Activated naive CD4-positive, alpha-beta T cell treated with anti-CD3 and anti-CD28 coated beads, Interleukin-2, amount 50 U/mL, for 72 hours (primary cell): ENCODE measurements at regions not wholly inside any gene's neighbourhood (a gene's known extent, or its start where the extent isn't known, plus 50 kb on each side); places are given as distances from the start of the nearest gene placed in this dataset.

ENCODE experiments used
- ATAC-seq, 2 donors: fragments of 150-1000 bp; cut with Tn5 transposase; 2 replicates each; pipeline ENCODE4 v1.10.0; 2021; ENCODE audit warnings: mild to moderate bottlenecking in 2 of 2, moderate library complexity in 2 of 2
- DNase-seq, 2 donors: peaks; one replicate each; pipeline ENCODE4 v3.0.0; 2021 to 2022; ENCODE audit warnings: low spot score in 2 of 2
- H3K27ac Mint-ChIP-seq, 2 donors: one replicate each; pipeline ENCODE4 v1.8.0; 2022; ENCODE audit warnings: mild to moderate bottlenecking in 2 of 2, mixed read lengths in 2 of 2
- H3K36me3 Mint-ChIP-seq, 2 donors: one replicate each; pipeline ENCODE4 v1.8.0; 2022; ENCODE audit warnings: mixed read lengths in 2 of 2
- H3K9me3 Mint-ChIP-seq, 2 donors: one replicate each; pipeline ENCODE4 v1.8.0; 2022; ENCODE audit warnings: mixed read lengths in 2 of 2

- Mint-ChIP-seq H3K9me3 (peaks cover 12 to 13% of the 10 kb centered on the region in 2 donors), H3K36me3 (peaks cover 20 to 27% of the 10 kb centered on the region in 2 donors), H3K27ac (no peak overlapping the region)
- DNase-seq (no peak), ATAC-seq (no peak)
These were observed 145.7 kb upstream of the ERCC6L2 start for GRCh38 chr9:95729669-95730368.

GRCh38 chr9:95729046-95729445 is 146.4 kb upstream of the ERCC6L2 start:
- ATAC-seq (no peak), DNase-seq (no peak)
- H3K27ac Mint-ChIP-seq = no peak overlapping the region
- peaks cover 20 to 27% of the 10 kb centered on the region in 2 donors for H3K36me3 Mint-ChIP-seq
- H3K9me3 Mint-ChIP-seq = peaks cover 12 to 13% of the 10 kb centered on the region in 2 donors

- peaks cover 12 to 13% of the 10 kb centered on the region in 2 donors for H3K9me3 Mint-ChIP-seq
- H3K36me3 Mint-ChIP-seq = peaks cover 20 to 27% of the 10 kb centered on the region in 2 donors
- no peak overlapping the region for H3K27ac Mint-ChIP-seq
- DNase-seq (no peak), ATAC-seq (no peak)
These were observed 147.5 kb upstream of the ERCC6L2 start for GRCh38 chr9:95727947-95728520.

DNA sequence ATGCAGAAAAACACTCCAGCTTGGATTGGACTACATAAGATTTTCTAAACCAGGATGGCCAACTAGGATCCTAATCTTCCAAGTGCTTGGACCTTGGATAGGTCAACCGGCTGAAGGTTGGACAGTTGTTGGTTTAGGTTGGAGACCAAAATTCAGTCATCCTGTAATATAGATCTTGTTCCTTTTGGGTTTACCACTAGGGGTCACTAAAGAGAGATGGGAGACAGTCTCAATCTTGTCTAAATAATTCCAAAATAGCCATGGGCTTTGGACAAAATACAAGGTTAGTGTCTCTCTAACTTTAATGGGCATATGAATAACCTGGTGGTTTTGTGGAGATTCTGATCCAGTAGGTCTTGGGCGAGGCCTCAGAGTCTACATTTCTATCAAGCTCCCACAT is 148.7 kb upstream of the ERCC6L2 start:
- ATAC-seq = no peak
- no peak overlapping the region for H3K27ac Mint-ChIP-seq
- no peak for DNase-seq
- peaks cover 20 to 36% of the 10 kb centered on the region in 2 donors for H3K36me3 Mint-ChIP-seq
- H3K9me3 Mint-ChIP-seq = peaks cover 12 to 17% of the 10 kb centered on the region in 2 donors

DNA sequence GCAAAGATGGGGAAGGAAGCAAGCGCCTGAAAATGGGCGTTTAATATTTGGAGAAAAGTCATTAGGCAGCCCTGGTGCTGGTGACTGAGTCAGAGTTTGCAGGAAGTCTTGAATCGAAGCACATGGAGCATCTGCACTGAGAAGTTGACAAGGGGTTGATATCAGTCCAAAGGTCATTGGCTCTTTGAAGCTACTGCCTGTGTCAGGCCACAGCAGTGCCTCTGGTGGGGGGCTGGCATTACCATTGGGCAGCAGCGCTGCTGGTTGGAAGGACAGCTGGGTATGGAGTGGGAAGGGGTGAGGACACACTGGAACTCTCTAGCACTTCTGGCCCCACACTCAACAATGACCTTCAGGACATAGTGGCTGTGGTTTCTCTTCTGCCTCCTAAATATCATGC is 150.4 kb upstream of the ERCC6L2 start:
- ATAC-seq (peak; percentile 26 to 31), DNase-seq (peak in 1 of 2 donors; percentile 56)
- H3K36me3 Mint-ChIP-seq = peaks cover 16 to 36% of the 10 kb centered on the region in 2 donors
- H3K9me3 Mint-ChIP-seq = peaks cover 12 to 17% of the 10 kb centered on the region in 2 donors
- H3K27ac Mint-ChIP-seq = peak overlapping the region; percentile 63 to 82

DNA sequence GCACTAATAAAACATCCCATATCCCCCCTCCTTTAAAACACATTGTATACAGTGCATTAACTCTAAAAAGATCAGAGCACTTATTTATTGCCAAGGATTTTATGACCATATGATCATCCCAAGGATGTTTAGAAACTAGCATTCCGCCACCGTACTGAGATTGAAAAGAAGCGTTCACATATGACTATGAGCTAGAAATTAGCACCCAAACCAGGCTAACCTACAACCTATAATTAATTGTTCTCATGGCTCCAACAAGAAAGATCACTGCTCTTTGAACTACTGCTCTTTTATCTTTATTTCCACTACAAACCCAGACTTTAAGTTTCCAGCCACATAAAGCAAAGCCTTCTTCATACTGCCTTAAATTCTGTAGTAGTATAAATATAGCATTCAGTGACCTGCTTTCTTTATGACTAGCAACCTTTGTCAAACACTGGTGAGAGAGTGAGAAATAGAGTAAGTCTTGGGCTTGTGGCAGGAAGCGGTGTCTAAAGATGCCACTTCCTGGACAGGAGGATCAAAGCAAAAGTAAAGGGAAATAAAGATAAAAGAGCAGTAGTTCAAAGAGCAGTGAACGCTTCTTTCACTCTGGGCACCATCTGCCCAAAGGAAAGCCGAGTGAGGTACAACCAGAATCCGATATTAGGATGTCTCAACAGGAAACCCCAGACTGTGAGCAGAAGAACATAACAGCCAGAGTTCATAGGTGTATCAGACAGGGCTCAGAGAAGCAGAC is 151.1 kb upstream of the ERCC6L2 start:
- H3K36me3 Mint-ChIP-seq = peaks cover 16 to 31% of the 10 kb centered on the region in 2 donors
- ATAC-seq (peak; percentile 89 to 95), DNase-seq (peak; percentile 56 to 77)
- peaks cover 12 to 18% of the 10 kb centered on the region in 2 donors for H3K9me3 Mint-ChIP-seq
- peak overlapping the region; percentile 63 to 82 for H3K27ac Mint-ChIP-seq

DNA sequence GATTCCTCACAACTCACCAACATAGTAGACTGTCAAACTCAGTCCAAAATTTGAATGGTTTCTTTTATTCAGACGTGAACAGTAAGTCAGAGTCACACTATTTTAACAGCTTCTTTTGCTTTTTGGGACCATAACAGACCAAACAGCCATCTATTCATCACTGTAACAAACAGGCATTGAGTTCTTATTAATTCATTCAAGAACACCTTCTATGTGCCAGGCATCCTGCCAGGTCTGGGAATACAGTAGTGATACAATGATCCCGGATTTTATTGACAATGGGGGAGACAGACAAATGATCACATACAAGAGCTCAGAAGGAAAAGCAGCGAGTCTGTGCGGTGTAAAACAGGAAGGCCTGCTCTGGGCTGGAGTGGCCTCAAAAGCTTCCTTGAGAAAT is 153.3 kb upstream of the ERCC6L2 start:
- no peak for DNase-seq
- H3K36me3 Mint-ChIP-seq = peaks cover 21 to 29% of the 10 kb centered on the region in 2 donors
- peaks cover 15 to 35% of the 10 kb centered on the region in 2 donors for H3K9me3 Mint-ChIP-seq
- no peak for ATAC-seq
- H3K27ac Mint-ChIP-seq = no peak overlapping the region

GRCh38 chr9:95721061-95721531 is 154.4 kb upstream of the ERCC6L2 start:
- no peak overlapping the region for H3K27ac Mint-ChIP-seq
- DNase-seq = no peak
- ATAC-seq = no peak
- H3K36me3 Mint-ChIP-seq = peaks cover 20 to 32% of the 10 kb centered on the region in 2 donors
- peaks cover 16 to 40% of the 10 kb centered on the region in 2 donors for H3K9me3 Mint-ChIP-seq

- Mint-ChIP-seq H3K9me3 (peaks cover 12 to 38% of the 10 kb centered on the region in 2 donors), H3K27ac (no peak overlapping the region), H3K36me3 (peaks cover 16 to 32% of the 10 kb centered on the region in 2 donors)
- DNase-seq = no peak
- ATAC-seq = no peak
These were observed 155.0 kb upstream of the ERCC6L2 start for GRCh38 chr9:95720496-95720895.

- Mint-ChIP-seq H3K27ac (no peak overlapping the region), H3K36me3 (peaks cover 16 to 32% of the 10 kb centered on the region in 2 donors)
- DNase-seq = no peak
These were observed 156.1 kb upstream of the ERCC6L2 start for GRCh38 chr9:95719354-95719753.

GRCh38 chr9:95718263-95718662 is 157.2 kb upstream of the ERCC6L2 start:
- no peak for ATAC-seq
- peaks cover 12 to 38% of the 10 kb centered on the region in 2 donors for H3K9me3 Mint-ChIP-seq
- no peak for DNase-seq
- H3K27ac Mint-ChIP-seq = no peak overlapping the region
- H3K36me3 Mint-ChIP-seq = peaks cover 16 to 32% of the 10 kb centered on the region in 2 donors

More at GRCh38 chr9:95719354-95719753, 156.1 kb upstream of the ERCC6L2 start:
- H3K9me3 Mint-ChIP-seq = peaks cover 12 to 38% of the 10 kb centered on the region in 2 donors
- ATAC-seq = no peak

GRCh38 chr9:95715868-95716435 is 159.5 kb upstream of the ERCC6L2 start:
- DNase-seq (no peak), ATAC-seq (no peak)
- Mint-ChIP-seq H3K36me3 (peaks cover 16 to 23% of the 10 kb centered on the region in 2 donors), H3K9me3 (peaks cover 12 to 30% of the 10 kb centered on the region in 2 donors), H3K27ac (no peak overlapping the region)

- Mint-ChIP-seq H3K9me3 (peaks cover 9% of the 10 kb centered on the region in 2 donors), H3K36me3 (peaks cover 3% of the 10 kb centered on the region in 2 donors), H3K27ac (no peak overlapping the region)
- no peak for ATAC-seq
- DNase-seq = no peak
These were observed 165.0 kb upstream of the ERCC6L2 start for GRCh38 chr9:95710446-95710845.

DNA sequence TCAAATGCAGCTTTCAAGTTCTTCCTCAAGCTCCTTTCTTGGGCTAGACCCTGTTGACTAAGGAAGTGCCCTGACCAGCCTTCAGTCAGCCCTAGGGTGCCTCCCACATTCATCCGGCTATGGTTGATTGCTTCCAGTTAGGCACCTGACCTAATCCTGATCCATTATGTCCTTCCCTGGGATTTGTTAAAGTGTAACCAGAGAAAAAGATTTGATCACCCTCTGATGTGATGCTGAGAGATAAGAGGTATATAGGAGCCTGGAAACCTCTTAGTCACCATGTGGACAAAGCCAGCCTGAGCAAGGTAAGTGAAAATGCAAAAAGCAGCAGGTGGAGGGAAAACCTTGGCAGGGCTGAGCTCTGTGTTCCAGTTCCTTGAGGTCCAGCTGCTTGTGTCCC is 178.8 kb upstream of the ERCC6L2 start:
- ATAC-seq = no peak

DNA sequence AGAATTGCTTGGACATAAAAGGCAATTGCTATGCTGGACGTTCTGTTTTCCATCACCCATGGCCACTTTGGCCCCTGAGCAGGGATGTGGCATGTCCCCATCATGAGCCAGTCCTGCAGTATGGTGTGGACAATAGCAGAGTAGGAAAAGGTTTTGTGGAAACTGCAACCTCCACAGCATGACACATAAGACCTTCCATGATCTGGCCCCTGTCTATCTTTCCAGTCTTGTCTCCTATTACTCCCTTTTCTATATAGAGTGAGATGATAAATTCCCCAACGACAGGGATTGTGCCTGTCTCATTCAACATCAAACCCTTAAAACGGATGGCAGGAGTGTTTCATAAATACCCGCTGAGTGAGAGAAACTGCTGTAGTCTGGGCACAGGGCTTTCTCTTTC is 174.7 kb upstream of the PTCH1 start:
- Mint-ChIP-seq H3K36me3 (peaks cover 0 to under 1% of the 10 kb centered on the region in 2 donors), H3K9me3 (peaks cover 0 to 14% of the 10 kb centered on the region in 2 donors), H3K27ac (no peak overlapping the region)
- DNase-seq (no peak), ATAC-seq (no peak)

More for the DNA sequence above, 178.8 kb upstream of the ERCC6L2 start:
- H3K27ac Mint-ChIP-seq = no peak overlapping the region
- peaks cover 6 to 12% of the 10 kb centered on the region in 2 donors for H3K36me3 Mint-ChIP-seq
- H3K9me3 Mint-ChIP-seq = peaks cover 0 to 25% of the 10 kb centered on the region in 2 donors
- no peak for DNase-seq

DNA sequence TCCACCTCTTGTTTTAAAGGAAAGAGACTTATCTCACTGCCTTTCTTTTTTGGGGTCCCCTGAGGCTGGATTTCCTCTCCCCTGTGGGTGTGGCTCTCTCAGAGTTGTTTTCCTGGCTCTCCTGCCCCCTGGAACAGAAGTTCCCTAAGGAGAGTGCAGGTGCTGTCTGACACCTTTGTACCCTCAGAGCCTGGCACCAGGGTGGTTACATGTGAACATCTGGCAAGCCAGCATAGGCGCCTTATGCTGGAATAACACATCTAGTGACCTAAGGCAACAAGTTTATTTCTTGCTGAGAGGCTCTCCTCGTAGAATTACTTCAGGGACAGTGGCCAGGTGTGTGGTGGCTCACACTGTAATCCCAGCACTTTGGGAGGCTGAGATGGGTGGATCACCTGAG is 172.9 kb upstream of the PTCH1 start:
- Mint-ChIP-seq H3K27ac (no peak overlapping the region), H3K9me3 (peaks cover 0 to 3% of the 10 kb centered on the region in 2 donors), H3K36me3 (no peaks in the 10 kb centered on the region)
- no peak for ATAC-seq
- no peak for DNase-seq

DNA sequence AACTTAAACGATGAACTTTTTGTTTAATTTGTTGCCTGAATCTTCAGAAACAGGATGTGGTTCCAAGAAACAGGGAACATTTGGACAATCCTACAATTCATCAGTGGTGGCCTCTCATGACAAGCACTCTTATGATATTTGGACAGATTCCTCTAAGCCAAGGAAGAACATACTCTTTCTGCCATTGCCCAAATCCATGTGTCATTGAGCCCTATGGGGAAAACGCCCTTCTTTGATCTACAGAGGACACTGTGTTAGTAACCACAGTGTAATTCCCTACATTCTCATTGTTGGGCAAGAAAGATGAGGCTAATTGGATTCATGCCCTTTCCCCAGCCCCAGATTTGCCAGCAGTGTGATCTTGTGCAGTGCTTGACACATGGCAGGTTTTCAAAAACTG is 167.7 kb upstream of the PTCH1 start:
- no peak for ATAC-seq
- peaks cover 0 to 13% of the 10 kb centered on the region in 2 donors for H3K9me3 Mint-ChIP-seq
- H3K27ac Mint-ChIP-seq = no peak overlapping the region
- peaks cover 7 to 11% of the 10 kb centered on the region in 2 donors for H3K36me3 Mint-ChIP-seq
- no peak for DNase-seq
